ENCODE measurements at regions not wholly inside any gene's neighbourhood (a gene's known extent, or its start where the extent isn't known, plus 50 kb on each side); places are given as distances from the start of the nearest gene placed in this dataset.
"Not testable (repeated sequence)": the region's sequence is repeated elsewhere in the genome, so short reads cannot be mapped to it uniquely, and the experiment has no call there.

DNA sequence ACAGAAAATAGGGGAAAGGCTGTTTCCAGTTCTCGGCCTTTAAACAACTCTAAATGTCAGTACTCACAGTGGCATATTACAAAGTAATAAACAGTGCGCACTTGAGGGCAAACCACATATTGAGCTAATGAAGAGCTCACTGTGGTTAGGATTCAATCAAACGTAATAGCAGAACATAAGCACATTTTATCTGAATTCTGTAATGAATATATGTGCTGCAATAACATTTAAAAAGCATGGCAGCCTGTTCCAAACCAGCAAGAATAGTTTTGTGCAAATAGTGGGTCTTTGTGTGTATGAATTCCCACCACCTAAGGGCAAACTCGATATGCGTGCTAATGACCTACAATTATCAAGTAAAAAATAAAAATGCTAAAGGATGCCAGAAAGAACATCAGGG, 163.0 kb downstream of the TBC1D2B start:
- DNase-seq; intact Hi-C loops (cut with DNase I): not testable (repeated sequence)

DNA sequence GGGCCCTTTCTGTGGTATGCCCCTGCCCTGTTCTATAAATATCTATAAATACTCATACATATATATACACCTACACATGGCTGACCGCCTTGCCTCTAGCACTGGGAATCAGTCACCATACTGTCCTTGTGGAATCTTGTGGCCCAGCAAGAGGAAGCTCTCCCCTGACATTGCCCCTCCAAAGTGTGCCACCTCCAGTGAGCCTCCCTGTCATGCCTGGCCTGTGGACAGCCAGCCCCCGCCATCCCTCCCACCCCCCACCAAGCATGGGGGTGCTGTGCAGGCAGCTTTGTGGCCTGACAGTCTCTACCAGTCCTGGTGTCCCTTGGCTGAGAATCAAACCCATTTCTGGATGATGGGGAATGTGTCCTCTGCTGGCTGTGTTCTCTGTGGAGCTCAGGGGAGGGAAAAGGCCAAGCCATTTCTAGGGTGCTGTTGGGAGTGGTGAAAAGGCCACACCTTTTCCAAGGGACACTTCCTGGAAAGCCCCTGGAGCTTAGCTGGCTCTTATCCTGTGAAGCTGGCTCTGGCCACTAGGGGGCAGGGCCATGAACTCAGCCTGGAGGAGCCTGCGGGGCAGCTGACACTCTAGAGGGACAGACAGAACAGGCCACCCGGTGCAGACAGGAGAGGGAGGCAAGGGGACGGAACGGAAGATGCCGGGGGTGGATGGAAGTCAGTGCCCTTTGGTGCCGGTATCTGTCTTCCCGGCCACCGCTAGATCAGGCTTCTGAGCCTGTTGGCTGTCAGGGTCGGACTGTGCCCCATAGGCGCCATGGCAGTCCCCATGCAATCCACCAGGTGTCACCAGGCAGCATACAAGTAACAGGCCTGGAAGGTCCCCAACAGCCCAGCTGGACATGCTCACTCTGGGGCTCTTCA, 167.2 kb downstream of the TBC1D2B start:
- intact Hi-C loops (cut with DNase I): not testable (repeated sequence)
- DNase-seq: peak; percentile 30 to 88 (median 72)

- intact Hi-C loops (cut with DNase I): no loop called here
- DNase-seq: peak in 22 of 42 donors; percentile 5 to 56 (median 36)
Observed at GRCh38 chr15:77909182-77909940, 168.2 kb downstream of the TBC1D2B start.

- DNase-seq: peak in 2 of 42 donors; percentile 14 to 27
- intact Hi-C loops (cut with DNase I): not testable (repeated sequence)
Observed at GRCh38 chr15:77908752-77909111, 168.8 kb downstream of the TBC1D2B start.

DNA sequence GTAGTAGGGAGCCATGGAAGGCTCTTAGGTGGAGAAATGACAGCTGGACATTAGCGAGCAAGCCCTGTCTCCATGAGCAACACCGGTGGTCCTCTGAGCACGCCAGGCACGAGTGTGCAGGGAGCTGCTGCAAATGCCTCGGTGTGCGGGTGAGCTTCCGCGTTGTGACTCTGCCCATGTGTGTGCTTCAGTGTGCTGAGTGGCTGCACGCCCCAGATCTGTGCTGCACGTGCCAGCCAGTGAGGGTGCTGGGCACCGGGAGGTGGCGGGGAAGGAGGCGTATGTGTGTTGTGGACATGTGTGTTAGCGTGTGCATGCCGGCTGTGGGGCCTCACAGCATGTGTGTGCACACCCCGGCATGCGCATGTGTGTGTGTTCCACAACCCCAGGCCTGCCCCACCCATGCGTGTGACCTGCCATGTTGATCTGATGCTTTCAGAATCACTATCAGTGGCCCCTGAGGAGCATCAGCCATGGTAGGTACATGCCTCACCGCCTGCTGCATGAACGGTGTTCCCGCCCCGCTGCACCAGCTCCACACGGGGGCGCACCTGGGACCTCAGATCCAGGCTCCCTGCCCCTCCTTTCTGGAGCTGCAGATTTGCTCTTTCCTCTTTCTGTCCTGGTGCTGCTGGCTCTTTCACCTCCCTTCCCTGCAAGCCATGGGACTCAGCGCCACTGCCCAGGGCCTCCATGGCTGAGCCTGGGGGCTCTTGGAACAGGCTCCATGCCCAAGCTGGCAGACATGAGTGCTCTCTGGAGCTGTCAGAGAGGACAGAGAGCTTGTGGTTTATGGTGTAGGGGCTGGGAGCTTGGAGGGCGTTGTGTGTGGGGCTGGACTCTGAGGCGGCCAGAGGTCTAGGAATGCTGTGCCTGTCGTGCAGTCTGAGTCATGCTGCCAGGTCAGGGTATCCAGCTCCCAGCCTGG, 169.4 kb downstream of the TBC1D2B start:
- DNase-seq: peak in 16 of 42 donors; percentile 23 to 59 (median 34)

DNA sequence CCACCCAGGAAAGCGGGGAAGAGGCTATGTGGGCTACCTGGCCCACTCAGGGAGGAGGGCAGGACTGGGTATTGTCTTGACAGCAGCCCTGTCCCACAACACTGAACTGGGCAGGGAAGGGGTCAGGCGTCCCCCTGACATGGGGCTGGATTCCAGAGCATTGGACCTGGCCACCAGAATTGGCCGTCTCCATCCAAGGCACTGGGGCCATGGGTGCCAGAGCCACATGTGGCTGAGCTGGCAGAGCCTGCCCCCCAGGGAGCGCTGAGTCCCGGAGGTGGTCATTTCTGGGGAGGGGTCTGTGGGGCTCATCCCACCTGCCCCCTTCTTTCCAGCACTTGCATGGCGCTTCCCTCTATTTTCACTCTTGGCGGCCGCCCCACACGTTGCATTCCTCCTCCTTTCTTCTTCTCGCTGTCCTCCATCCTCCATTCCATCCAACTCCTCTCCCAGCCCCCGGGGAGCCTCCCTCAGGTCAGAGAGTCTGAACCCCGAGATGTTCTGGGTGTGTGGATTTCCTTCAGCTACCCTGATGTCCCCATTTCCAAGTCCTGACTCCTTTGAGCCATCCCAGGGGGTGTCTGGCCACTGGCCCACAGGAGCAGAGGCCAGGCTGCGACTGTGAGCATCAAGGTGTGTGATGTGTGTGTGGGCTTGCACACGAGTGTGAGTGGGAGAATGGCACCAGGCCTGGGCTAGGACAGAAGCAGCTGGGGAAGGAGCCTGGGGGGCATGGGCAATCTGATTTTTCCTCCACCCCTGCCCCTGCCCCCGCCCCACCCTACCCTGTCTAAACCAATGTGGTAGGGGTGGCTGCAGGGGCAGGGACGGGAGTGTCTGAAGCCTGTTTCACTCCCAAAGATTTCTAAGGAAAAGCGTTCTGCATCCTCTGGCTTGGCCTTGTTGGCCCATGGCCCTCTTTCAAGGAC, 171.2 kb downstream of the TBC1D2B start:
- DNase-seq: peak in 5 of 42 donors; percentile 9 to 27 (median 12)
- intact Hi-C loops (cut with DNase I): not testable (repeated sequence)

More for the DNA sequence above, 169.4 kb downstream of the TBC1D2B start:
- intact Hi-C loops (cut with DNase I): no loop called here

GRCh38 chr15:77905301-77905920, 172.1 kb downstream of the TBC1D2B start:
- intact Hi-C loops (cut with DNase I): no loop called here
- peak in 4 of 42 donors; percentile 9 to 32 (median 17) for DNase-seq

GRCh38 chr15:77904901-77905300, 172.6 kb downstream of the TBC1D2B start:
- peak in 1 of 42 donors; percentile 3 for DNase-seq
- intact Hi-C loops (cut with DNase I): no loop called here

DNA sequence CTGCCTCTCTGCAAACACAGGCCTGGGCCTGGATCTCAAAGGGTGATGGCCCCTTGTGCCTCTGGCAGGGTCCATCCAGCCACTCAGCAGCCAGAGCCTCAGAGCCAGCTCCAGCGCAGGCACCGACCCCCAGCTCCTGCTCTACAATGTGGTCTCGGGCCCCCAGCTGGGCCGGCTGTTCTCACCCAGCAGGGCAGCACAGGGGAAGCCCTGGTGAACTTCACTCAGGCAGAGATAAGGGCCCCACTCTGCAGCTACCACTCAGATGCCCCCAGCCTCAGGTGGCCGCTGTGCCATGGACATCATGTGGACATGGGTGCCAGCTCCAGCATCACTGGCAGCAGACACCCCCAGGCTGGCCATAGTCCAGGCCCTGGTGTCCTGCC, 173.1 kb downstream of the TBC1D2B start:
- peak in 1 of 42 donors; percentile 3 for DNase-seq
- intact Hi-C loops (cut with DNase I): no loop called here

- intact Hi-C loops (cut with DNase I): not testable (repeated sequence)
- DNase-seq: peak in 1 of 42 donors; percentile 3
Observed at GRCh38 chr15:77903761-77904435, 173.6 kb downstream of the TBC1D2B start.

GRCh38 chr15:77902921-77903760, 174.4 kb downstream of the TBC1D2B start:
- DNase-seq: peak in 18 of 42 donors; percentile 22 to 59 (median 33)
- intact Hi-C loops (cut with DNase I): not testable (repeated sequence)

GRCh38 chr15:77901921-77902750, 175.4 kb downstream of the TBC1D2B start:
- intact Hi-C loops (cut with DNase I): no loop called here
- DNase-seq: peak in 1 of 42 donors; percentile 27

DNA sequence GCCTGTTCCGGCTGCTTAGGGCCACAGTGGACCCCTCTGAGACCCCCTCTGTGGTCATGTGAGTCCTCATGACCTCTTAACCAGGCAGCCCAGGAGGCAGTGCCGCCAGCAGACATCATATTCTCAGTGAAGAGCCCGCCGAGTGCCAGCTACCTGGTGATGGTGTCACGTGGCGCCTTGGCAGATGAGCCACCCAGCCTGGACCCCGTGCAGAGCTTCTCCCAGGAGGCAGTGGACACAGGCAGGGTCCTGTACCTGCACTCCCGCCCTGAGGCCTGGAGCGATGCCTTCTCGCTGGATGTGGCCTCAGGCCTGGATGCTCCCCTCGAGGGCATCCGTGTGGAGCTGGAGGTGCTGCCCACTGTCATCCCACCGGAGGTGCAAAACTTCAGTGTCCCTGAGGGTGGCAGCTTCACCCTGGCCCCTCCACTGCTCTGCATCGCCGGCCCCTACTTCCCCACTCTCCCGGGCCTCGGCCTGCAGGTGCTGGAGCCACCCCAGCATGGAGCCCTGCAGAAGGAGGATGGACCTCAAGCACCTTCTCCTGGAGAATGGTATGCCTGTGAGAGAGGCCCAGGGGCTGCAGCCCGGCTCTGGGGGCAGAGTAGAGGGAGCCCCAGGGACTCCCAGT, 176.1 kb downstream of the TBC1D2B start:
- DNase-seq: peak in 3 of 42 donors; percentile 2 to 26 (median 8)
- intact Hi-C loops (cut with DNase I): no loop called here

DNA sequence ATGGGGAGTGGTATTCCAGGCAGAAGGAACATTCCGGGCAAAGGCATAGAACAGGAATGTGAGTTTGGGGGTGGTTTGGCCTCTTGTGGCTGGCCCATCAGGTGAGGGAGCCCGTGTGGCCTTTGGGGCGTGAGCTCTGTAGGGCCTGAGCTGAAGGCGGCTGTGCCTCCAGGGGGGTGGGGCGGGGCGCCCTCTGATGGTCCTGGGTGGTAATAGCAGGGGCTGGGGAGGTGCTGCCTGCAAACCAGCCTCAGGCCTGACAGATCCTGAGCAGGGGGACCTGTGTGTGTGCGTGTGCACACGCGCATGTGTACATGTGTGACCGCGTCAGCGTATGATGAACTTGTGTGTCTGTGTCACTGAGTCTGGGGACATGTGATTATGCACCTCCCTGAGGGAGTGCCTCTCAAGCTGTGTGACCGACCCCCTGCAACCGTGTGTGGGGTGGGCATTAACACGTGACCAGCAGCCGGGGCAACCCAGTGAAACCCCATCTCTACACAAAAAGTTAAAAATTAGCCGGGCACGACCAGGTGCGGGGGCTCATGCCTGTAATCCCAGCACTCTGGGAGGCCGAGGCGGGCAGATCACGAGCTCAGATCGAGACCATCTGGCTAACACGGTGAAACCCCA, 177.1 kb downstream of the TBC1D2B start:
- peak in 3 of 42 donors; percentile 3 to 34 (median 32) for DNase-seq
- intact Hi-C loops (cut with DNase I): not testable (repeated sequence)

Measured in head of caudate nucleus (tissue), 42 donors.